ENCODE measurements at regions not wholly inside any gene's neighbourhood (a gene's known extent, or its start where the extent isn't known, plus 50 kb on each side); places are given as distances from the start of the nearest gene placed in this dataset.

DNA sequence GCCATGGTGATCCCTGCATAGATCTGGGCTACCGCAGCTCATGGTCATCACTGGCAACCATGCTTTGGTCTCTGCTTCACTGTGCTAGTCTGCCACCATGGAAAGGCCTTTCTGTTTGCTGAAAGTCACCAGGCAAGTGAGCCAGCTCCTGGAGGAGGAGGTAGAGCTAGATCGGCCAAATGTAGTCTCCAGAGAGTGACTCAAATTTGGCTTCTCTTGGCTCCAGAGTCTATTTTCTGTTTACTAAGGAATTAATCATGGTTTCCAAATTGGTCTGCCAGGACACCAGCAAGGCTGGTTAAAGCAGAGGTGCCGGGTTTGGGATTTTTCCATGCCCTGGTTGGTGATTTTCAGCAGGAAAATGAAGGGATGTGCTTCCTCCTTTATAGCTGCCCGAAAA, 52.7 kb upstream of the IVNS1ABP start:
- TF ChIP-seq, protein P1, sequence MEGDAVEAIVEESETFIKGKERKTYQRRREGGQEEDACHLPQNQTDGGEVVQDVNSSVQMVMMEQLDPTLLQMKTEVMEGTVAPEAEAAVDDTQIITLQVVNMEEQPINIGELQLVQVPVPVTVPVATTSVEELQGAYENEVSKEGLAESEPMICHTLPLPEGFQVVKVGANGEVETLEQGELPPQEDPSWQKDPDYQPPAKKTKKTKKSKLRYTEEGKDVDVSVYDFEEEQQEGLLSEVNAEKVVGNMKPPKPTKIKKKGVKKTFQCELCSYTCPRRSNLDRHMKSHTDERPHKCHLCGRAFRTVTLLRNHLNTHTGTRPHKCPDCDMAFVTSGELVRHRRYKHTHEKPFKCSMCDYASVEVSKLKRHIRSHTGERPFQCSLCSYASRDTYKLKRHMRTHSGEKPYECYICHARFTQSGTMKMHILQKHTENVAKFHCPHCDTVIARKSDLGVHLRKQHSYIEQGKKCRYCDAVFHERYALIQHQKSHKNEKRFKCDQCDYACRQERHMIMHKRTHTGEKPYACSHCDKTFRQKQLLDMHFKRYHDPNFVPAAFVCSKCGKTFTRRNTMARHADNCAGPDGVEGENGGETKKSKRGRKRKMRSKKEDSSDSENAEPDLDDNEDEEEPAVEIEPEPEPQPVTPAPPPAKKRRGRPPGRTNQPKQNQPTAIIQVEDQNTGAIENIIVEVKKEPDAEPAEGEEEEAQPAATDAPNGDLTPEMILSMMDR (conservative IDR thresholded peaks at IDR 0.05), result no peak
- Mint-ChIP-seq H3K4me3 (no peak overlapping the region), H3K27ac (ENCODE audit: unreplicated experiment) (no peak overlapping the region), H3K36me3 (ENCODE audit: low read depth) (no peaks in the 10 kb centered on the region), H3K27me3 (ENCODE audit: low read depth) (no peaks in the 10 kb centered on the region), H3K9me3 (no peaks in the 10 kb centered on the region), H3K4me1 (peaks cover 5% of the 10 kb centered on the region)
- DNase-seq (ENCODE audit: low read depth, low spot score), result no peak

DNA sequence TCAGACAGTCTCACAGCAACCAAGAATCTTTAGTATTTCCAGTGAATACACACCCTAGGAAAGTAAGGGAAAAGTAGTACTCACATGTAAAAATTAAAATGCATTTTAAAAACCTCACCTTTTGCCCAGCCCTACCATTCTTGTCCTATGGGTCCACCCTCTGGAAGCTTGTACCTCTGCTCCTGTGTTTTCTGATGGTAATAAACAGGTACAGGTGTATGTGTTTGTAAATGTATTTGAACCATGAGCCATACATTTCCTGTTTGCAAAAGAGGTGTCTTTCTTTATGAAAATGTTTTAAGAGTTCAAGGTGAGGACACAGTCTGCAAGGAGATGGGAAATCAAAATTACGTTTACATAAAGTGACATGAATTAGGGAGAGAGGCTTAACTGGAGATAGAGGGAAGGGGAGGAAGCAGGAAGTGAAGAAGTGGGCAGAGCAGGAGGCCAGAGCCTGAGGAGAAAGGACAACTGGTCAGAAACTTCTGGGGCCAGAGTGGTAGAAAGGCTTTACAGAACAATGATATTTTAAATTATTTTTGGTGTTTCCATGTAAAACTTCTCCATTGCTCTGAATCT, 52.0 kb upstream of the IVNS1ABP start:
- peaks cover 5% of the 10 kb centered on the region for H3K4me1 Mint-ChIP-seq
- H3K36me3 Mint-ChIP-seq (ENCODE audit: low read depth), result no peaks in the 10 kb centered on the region
- no peak overlapping the region for H3K4me3 Mint-ChIP-seq
- TF ChIP-seq, protein P1 (conservative IDR thresholded peaks at IDR 0.05), result no peak
- H3K9me3 Mint-ChIP-seq, result no peaks in the 10 kb centered on the region
- no peak overlapping the region for H3K27ac Mint-ChIP-seq (ENCODE audit: unreplicated experiment)
- H3K27me3 Mint-ChIP-seq (ENCODE audit: low read depth), result no peaks in the 10 kb centered on the region
- DNase-seq (ENCODE audit: low read depth, low spot score), result no peak

GRCh38 chr1:185368313-185368855, 51.3 kb upstream of the IVNS1ABP start:
- H3K4me1 Mint-ChIP-seq, result peaks cover 5% of the 10 kb centered on the region
- no peaks in the 10 kb centered on the region for H3K27me3 Mint-ChIP-seq (ENCODE audit: low read depth)
- no peak overlapping the region for H3K4me3 Mint-ChIP-seq
- TF ChIP-seq, protein P1 (conservative IDR thresholded peaks at IDR 0.05), result no peak
- no peak for DNase-seq (ENCODE audit: low read depth, low spot score)
- no peak overlapping the region for H3K27ac Mint-ChIP-seq (ENCODE audit: unreplicated experiment)
- H3K36me3 Mint-ChIP-seq (ENCODE audit: low read depth), result no peaks in the 10 kb centered on the region
- H3K9me3 Mint-ChIP-seq, result peaks cover 4% of the 10 kb centered on the region

- H3K27me3 Mint-ChIP-seq (ENCODE audit: low read depth), result no peaks in the 10 kb centered on the region
- peaks cover 5% of the 10 kb centered on the region for H3K4me1 Mint-ChIP-seq
- DNase-seq (ENCODE audit: low read depth, low spot score), result no peak
- peaks cover 1% of the 10 kb centered on the region for H3K36me3 Mint-ChIP-seq (ENCODE audit: low read depth)
- TF ChIP-seq, protein P1 (conservative IDR thresholded peaks at IDR 0.05), result no peak
- no peak overlapping the region for H3K27ac Mint-ChIP-seq (ENCODE audit: unreplicated experiment)
- peaks cover 5% of the 10 kb centered on the region for H3K9me3 Mint-ChIP-seq
- no peak overlapping the region for H3K4me3 Mint-ChIP-seq
These were observed 50.2 kb upstream of the IVNS1ABP start for GRCh38 chr1:185367218-185367617.
